Neural progenitor cell (in vitro differentiated cells): ENCODE measurements at regions not wholly inside any gene's neighbourhood (a gene's known extent, or its start where the extent isn't known, plus 50 kb on each side); places are given as distances from the start of the nearest gene placed in this dataset.

Experiments used
- CTCF ChIP-seq: fragments of 200-600 bp; sonication (generic); IDR thresholded peaks from 2 replicates; pipeline ENCODE4 v1.5.1; 2017; ENCODE audit warnings: antibody characterized with exemption, mild to moderate bottlenecking
- EZH2 ChIP-seq: fragments of 200-600 bp; sonication (generic); IDR thresholded peaks from 2 replicates; pipeline ENCODE4 v1.6.1; 2017; ENCODE audit warnings: antibody characterized with exemption, mild to moderate bottlenecking, moderate library complexity

- TF ChIP-seq CTCF (no peak), EZH2 (no peak)
These were observed 79.3 kb downstream of the FZD1 start for GRCh38 chr7:91343420-91343960.
